ENCODE measurements at regions not wholly inside any gene's neighbourhood (a gene's known extent, or its start where the extent isn't known, plus 50 kb on each side); places are given as distances from the start of the nearest gene placed in this dataset.

DNA sequence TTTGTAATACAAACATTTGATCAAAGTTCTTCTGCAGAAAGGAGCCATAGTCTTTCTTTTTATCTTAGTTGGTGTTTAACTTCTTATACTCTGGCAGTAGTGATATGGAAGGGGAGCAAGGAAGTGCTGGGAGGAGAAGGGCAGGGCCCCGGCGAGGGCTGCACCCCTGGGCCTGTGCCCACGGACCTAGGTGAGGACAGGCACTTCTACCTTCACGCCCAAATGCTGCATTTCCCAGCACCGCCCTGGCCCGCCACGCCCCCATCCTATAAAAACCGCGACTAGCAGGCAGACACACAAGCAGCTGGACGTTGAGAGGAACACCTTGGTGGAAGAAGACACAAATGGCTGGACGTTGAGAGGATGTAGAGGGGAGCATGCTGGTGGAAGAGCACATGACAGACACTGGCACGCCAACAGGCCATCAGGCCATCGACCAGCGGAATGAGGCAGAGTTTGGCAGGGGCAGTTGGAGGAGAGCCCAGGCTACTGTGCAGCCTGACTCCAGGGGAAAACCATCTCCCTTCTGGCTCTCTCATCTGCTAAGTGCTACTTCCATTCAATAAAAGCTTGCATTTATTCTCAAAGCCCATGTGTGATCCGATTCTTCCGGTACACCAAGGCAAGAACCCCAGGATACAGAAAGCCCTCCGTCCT lies 81.5 kb upstream of the C9orf72 start:
- no peak overlapping the region for H3K27ac Mint-ChIP-seq
- no peaks in the 10 kb centered on the region for H3K9me3 Mint-ChIP-seq
- no peaks in the 10 kb centered on the region for H3K36me3 Mint-ChIP-seq (ENCODE audit: low read depth)
- no peak overlapping the region for H3K4me3 Mint-ChIP-seq
- TF ChIP-seq CTCF (IDR thresholded peaks at IDR 0.05; ENCODE audit: unreplicated experiment in 3 of 3): no peak
- H3K27me3 Mint-ChIP-seq (ENCODE audit: low read depth): no peaks in the 10 kb centered on the region
- H3K4me1 Mint-ChIP-seq: no peaks in the 10 kb centered on the region

DNA sequence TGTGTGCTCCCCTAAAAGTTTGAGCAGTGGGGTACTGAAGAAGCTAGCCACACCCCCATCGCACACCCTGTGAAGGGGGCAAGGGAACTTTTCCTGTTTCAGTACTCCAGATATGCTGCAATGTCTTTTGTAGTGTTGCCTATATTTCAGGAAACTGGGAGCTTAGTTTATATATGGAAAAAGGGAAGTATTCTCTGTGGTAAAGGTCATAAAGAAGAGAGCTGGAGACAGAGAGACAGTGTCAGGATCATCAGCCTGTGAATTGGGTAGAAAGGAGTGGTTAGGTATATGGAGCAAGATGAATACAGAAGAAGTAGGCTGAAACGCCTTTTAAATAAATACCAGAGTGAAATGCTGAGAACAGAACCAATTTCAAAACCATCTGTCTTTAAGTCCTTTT lies 82.2 kb upstream of the C9orf72 start:
- Mint-ChIP-seq H3K4me3 (no peak overlapping the region), H3K27ac (no peak overlapping the region), H3K27me3 (ENCODE audit: low read depth) (no peaks in the 10 kb centered on the region), H3K36me3 (ENCODE audit: low read depth) (no peaks in the 10 kb centered on the region), H3K4me1 (no peaks in the 10 kb centered on the region), H3K9me3 (no peaks in the 10 kb centered on the region)
- no peak for TF ChIP-seq CTCF (IDR thresholded peaks at IDR 0.05; ENCODE audit: unreplicated experiment in 3 of 3)

GRCh38 chr9:27659001-27659400 lies 85.7 kb upstream of the C9orf72 start:
- TF ChIP-seq CTCF (IDR thresholded peaks at IDR 0.05; ENCODE audit: unreplicated experiment in 3 of 3): no peak
- Mint-ChIP-seq H3K36me3 (ENCODE audit: low read depth) (no peaks in the 10 kb centered on the region), H3K9me3 (no peaks in the 10 kb centered on the region), H3K4me1 (no peaks in the 10 kb centered on the region), H3K27ac (no peak overlapping the region), H3K27me3 (ENCODE audit: low read depth) (peaks cover 2% of the 10 kb centered on the region), H3K4me3 (no peak overlapping the region)

GRCh38 chr9:27659571-27659970 lies 86.3 kb upstream of the C9orf72 start:
- Mint-ChIP-seq H3K27me3 (ENCODE audit: low read depth) (peaks cover 6% of the 10 kb centered on the region), H3K4me1 (no peaks in the 10 kb centered on the region), H3K27ac (no peak overlapping the region), H3K4me3 (no peak overlapping the region), H3K9me3 (no peaks in the 10 kb centered on the region), H3K36me3 (ENCODE audit: low read depth) (no peaks in the 10 kb centered on the region)
- no peak for TF ChIP-seq CTCF (IDR thresholded peaks at IDR 0.05; ENCODE audit: unreplicated experiment in 3 of 3)

DNA sequence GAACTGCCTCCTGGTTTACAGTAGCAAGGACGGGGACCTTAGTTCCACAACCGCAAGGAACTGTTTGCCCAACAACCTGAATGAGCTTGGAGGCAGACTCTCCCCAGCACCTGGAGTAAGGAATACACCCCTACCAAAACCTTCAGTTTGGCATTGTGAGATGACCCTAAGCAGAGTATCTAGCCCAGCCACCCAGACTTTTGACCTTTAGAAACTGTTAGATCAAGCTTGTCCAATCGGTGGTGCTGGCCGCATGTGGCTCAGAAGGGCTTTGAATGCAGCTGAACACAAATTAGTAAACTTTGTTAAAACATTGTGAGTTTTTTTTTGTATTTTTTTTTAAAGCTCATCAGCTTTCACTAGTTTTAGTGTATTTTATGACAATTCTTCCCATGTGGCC lies 86.9 kb upstream of the C9orf72 start:
- Mint-ChIP-seq H3K9me3 (no peaks in the 10 kb centered on the region), H3K27ac (no peak overlapping the region), H3K36me3 (ENCODE audit: low read depth) (no peaks in the 10 kb centered on the region), H3K4me1 (no peaks in the 10 kb centered on the region), H3K4me3 (no peak overlapping the region), H3K27me3 (ENCODE audit: low read depth) (peaks cover 6% of the 10 kb centered on the region)
- TF ChIP-seq CTCF (IDR thresholded peaks at IDR 0.05; ENCODE audit: unreplicated experiment in 3 of 3): no peak

GRCh38 chr9:27663526-27663925 lies 90.2 kb upstream of the C9orf72 start:
- H3K9me3 Mint-ChIP-seq: no peaks in the 10 kb centered on the region
- no peak for TF ChIP-seq CTCF (IDR thresholded peaks at IDR 0.05; ENCODE audit: unreplicated experiment in 3 of 3)
- H3K4me1 Mint-ChIP-seq: no peaks in the 10 kb centered on the region
- no peak overlapping the region for H3K27ac Mint-ChIP-seq
- no peak overlapping the region for H3K4me3 Mint-ChIP-seq
- peaks cover 6% of the 10 kb centered on the region for H3K27me3 Mint-ChIP-seq (ENCODE audit: low read depth)
- H3K36me3 Mint-ChIP-seq (ENCODE audit: low read depth): no peaks in the 10 kb centered on the region
